K562 (cell line): ENCODE measurements at regions not wholly inside any gene's neighbourhood (a gene's known extent, or its start where the extent isn't known, plus 50 kb on each side); places are given as distances from the start of the nearest gene placed in this dataset.

Source experiments
- ATAC-seq: fragments of 200-7000 bp; cut with Tn5 transposase; 3 replicates; pipeline ENCODE4 v1.9.1; 2020; ENCODE audit warnings: moderate library complexity
- BruUV-seq: library from RNA; stranded (reverse); fragments of 400-500 nt; replicated peaks from 2 replicates; lab custom pipeline; 2021; lab: Mats Ljungman, UMichigan
- CTCF ChIA-PET: fragments of 300-600 bp; formaldehyde crosslinking; extraction: SDS; loops from one replicate; lab custom pipeline; 2021; ENCODE audit warnings: low intra/inter-chr PET ratio; lab: Yijun Ruan, JAX
- POLR2A ChIA-PET: fragments of 300-600, 350-650 bp; sonication (Branson Sonifier 250); formaldehyde crosslinking; extraction: SDS; loops from one replicate; lab custom pipeline; 2021; ENCODE audit warnings: antibody characterized with exemption, inconsistent platforms; lab: Yijun Ruan, JAX
- DNase-seq, 4 experiments: peaks; one replicate each; pipeline versions ENCODE4 v3.0.0 to v3.0.0-alpha.2; 2011 to 2018; ENCODE audit warnings: low spot score in 3 of 4, mixed read lengths in 3 of 4; ENCODE audit errors: extremely low read depth in 1 of 4
- FAIRE-seq: peaks from 2 replicates; lab custom pipeline; 2011; peaks lifted over from hg19 to GRCh38; lab: Jason Lieb, UNC
- H2AFZ ChIP-seq: 2 replicates; pipeline ENCODE4 v1.6.0; 2011; ENCODE audit warnings: low read depth, low read length, control low read depth, inconsistent platforms
- H3K27ac ChIP-seq: fragments of 200-600 bp; 3 replicates; pipeline ENCODE4 v1.8.0; 2011; ENCODE audit warnings: low read depth, mild to moderate bottlenecking, control low read depth, inconsistent platforms, low read length, moderate library complexity, mixed read lengths; ENCODE audit errors: extremely low read depth
- H3K27me3 ChIP-seq, 2 experiments: fragments of 300-600 bp in 1 of 2; 2 replicates in 1 of 2; 3 replicates in 1 of 2; pipeline versions ENCODE4 v1.6.0 to v1.8.0; 2011; ENCODE audit warnings: inconsistent platforms in 2 of 2, low read length in 2 of 2, mild to moderate bottlenecking in 1 of 2, mixed read lengths in 1 of 2, moderate library complexity in 1 of 2; ENCODE audit not compliant: control insufficient read depth in 2 of 2, insufficient read depth in 2 of 2
- H3K36me3 ChIP-seq: fragments of 300-600 bp; 3 replicates; pipeline ENCODE4 v1.8.0; 2011; ENCODE audit warnings: mild to moderate bottlenecking, low read length, inconsistent platforms; ENCODE audit not compliant: control insufficient read depth, insufficient read depth
- H3K4me1 ChIP-seq, 2 experiments: fragments of 200-600 bp in 1 of 2; replicated peaks in 1 of 2; 2 replicates in 1 of 2; 3 replicates in 1 of 2; pipeline versions ENCODE4 v1.5.1 to v1.8.0; 2011; ENCODE audit warnings: inconsistent platforms in 2 of 2, low read length in 2 of 2, mild to moderate bottlenecking in 1 of 2, mixed read lengths in 1 of 2, moderate library complexity in 1 of 2; ENCODE audit not compliant: control insufficient read depth in 2 of 2, insufficient read depth in 2 of 2
- H3K4me2 ChIP-seq: 2 replicates; pipeline ENCODE4 v1.6.1; 2011; ENCODE audit warnings: low read length, control low read depth, inconsistent platforms, mixed read lengths; ENCODE audit not compliant: insufficient read depth
- H3K4me3 ChIP-seq: fragments of 200-600 bp; sonication (generic), shearing (Covaris generic); 2 replicates; pipeline ENCODE4 v1.5.1; 2016; ENCODE audit warnings: control low read depth, inconsistent platforms
- H3K79me2 ChIP-seq: fragments of 200-600 bp; 3 replicates; pipeline ENCODE4 v1.8.0; 2011; ENCODE audit warnings: low read length, inconsistent platforms; ENCODE audit not compliant: control insufficient read depth, insufficient read depth
- H3K9ac ChIP-seq, 2 experiments: 2 replicates each; pipeline versions ENCODE4 v1.6.0 to v1.6.1; 2011; ENCODE audit warnings: low read depth in 2 of 2, low read length in 2 of 2, control low read depth in 1 of 2, inconsistent platforms in 1 of 2, mild to moderate bottlenecking in 1 of 2, mixed read lengths in 1 of 2; ENCODE audit not compliant: insufficient read depth in 1 of 2
- H3K9me1 ChIP-seq: one replicate; pipeline ENCODE4 v1.6.0; 2011; ENCODE audit warnings: inconsistent platforms, mild to moderate bottlenecking, low read length, moderate library complexity; ENCODE audit not compliant: control insufficient read depth, insufficient read depth
- H3K9me3 ChIP-seq: replicated peaks from 2 replicates; pipeline ENCODE4 v1.5.1; 2011; ENCODE audit warnings: low read depth, low read length, inconsistent platforms; ENCODE audit not compliant: control insufficient read depth, insufficient read depth
- H4K20me1 ChIP-seq: replicated peaks from 2 replicates; pipeline ENCODE4 v1.6.1; 2011; ENCODE audit warnings: low read length, inconsistent platforms, mixed read lengths; ENCODE audit not compliant: control insufficient read depth, insufficient read depth
- JUND ChIP-seq, 2 experiments: IDR thresholded peaks; 2 replicates in 1 of 2; 3 replicates in 1 of 2; pipeline ENCODE4 v1.6.1; 2011; ENCODE audit warnings: borderline replicate concordance in 2 of 2, low read depth in 2 of 2, low read length in 2 of 2, improper control_type of control experiment in 1 of 2, missing biosample characterization in 1 of 2, missing genetic modification characterization in 1 of 2, missing genetic modification reagents in 1 of 2
- KDM2B ChIP-seq: fragments of 250-450 bp; sonication (Bioruptor Pico); IDR thresholded peaks from 2 replicates; pipeline ENCODE4 v1.8.0; 2021; ENCODE audit warnings: mild to moderate bottlenecking, moderate library complexity
- MEF2A ChIP-seq: IDR thresholded peaks from 2 replicates; pipeline ENCODE4 v1.6.1; 2011; ENCODE audit warnings: low read depth, mild to moderate bottlenecking, low read length, moderate library complexity; ENCODE audit not compliant: control insufficient read depth
- RB1 ChIP-seq: fragments of 450-650 bp; IDR thresholded peaks from 2 replicates; pipeline ENCODE4 v1.6.1; 2017; ENCODE audit warnings: low read depth, mild to moderate bottlenecking
- SUPT5H ChIP-seq: fragments of 450-650 bp; IDR thresholded peaks from 2 replicates; pipeline ENCODE4 v1.6.1; 2016
- THAP12 ChIP-seq: fragments of 250-450 bp; sonication (Bioruptor Pico); IDR thresholded peaks from 2 replicates; pipeline ENCODE4 v1.9.0; 2021; ENCODE audit warnings: mild to moderate bottlenecking, inconsistent platforms
- U2AF2 ChIP-seq: fragments of 200-400 bp; formaldehyde crosslinking; optimal IDR thresholded peaks from 2 replicates; pipeline ENCODE3; 2017; ENCODE audit warnings: low read depth, mild to moderate bottlenecking, low read length
- XRCC3 ChIP-seq: fragments of 450-650 bp; IDR thresholded peaks from 2 replicates; pipeline ENCODE4 v1.6.1; 2017; ENCODE audit warnings: mild to moderate bottlenecking, moderate library complexity
- ZNF644 ChIP-seq: fragments of 200-800 bp; sonication (Bioruptor generic); IDR thresholded peaks from 2 replicates; pipeline ENCODE4 v1.6.1; 2016; ENCODE audit warnings: low read depth, missing genetic modification characterization, missing compliant biosample characterization
- ZNF77 ChIP-seq: fragments of 250-450 bp; sonication (Bioruptor Pico); IDR thresholded peaks from 2 replicates; pipeline ENCODE4 v1.5.0; 2020
- ZNF830 ChIP-seq: fragments of 250-450 bp; sonication (Bioruptor Pico); IDR thresholded peaks from 2 replicates; pipeline ENCODE4 v1.5.0; 2021; ENCODE audit warnings: mild to moderate bottlenecking
- WGBS: fragments of 100-300 bp; shearing (Covaris generic); methylation state at CpG from one replicate; pipeline ENCODE4 v1.1.6; 2016; ENCODE audit warnings: low coverage, mixed read lengths; ENCODE audit not compliant: insufficient coverage; ENCODE audit errors: missing lambda C conversion rate; 5-methylcytosine and 5-hydroxymethylcytosine counted together
- in situ Hi-C: fragments of 300-500 bp; cut with MboI; formaldehyde crosslinking; loops from 4 replicates; pipeline ENCODE4 v1.15.0; 2018; ENCODE audit warnings: inconsistent platforms, mixed read lengths
- intact Hi-C: fragments of 100-400 bp; cut with micrococcal nuclease; formaldehyde crosslinking; loops from 2 replicates; pipeline ENCODE4 v1.14.2; 2022

GRCh38 chr2:234684466-234684865 lies 187.6 kb upstream of the ARL4C start:
- 0% methylated on average over 1 of the region's 1 CpG for WGBS
- Histone ChIP-seq H4K20me1 (no peaks in the 10 kb centered on the region), H3K9ac (no peak overlapping the region), H3K27ac (no peak overlapping the region), H3K79me2 (no peaks in the 10 kb centered on the region), H3K36me3 (no peaks in the 10 kb centered on the region)
- BruUV-seq: no TSS peak
- in situ Hi-C loops: no loop called here
- CTCF ChIA-PET: no interaction called here
- ATAC-seq (no peak), FAIRE-seq (no peak)
- TF ChIP-seq ZNF644 (tag) (no peak), KDM2B (CRISPR knock-in tag) (no peak), ZNF77 (no peak), RB1 (no peak), MEF2A (no peak), THAP12 (CRISPR knock-in tag) (no peak), ZNF830 (CRISPR knock-in tag) (no peak), JUND (IDR thresholded peaks at IDR 0.05; ENCODE audit: borderline replicate concordance, low read depth, low read length) (no peak), JUND (tag; IDR thresholded peaks at IDR 0.05; ENCODE audit: borderline replicate concordance, low read depth, low read length) (no peak), SUPT5H (no peak), XRCC3 (no peak), U2AF2 (no peak)
- TF ChIP-seq, all 486 proteins: peak for 0
- Histone ChIP-seq H3K9me3 (no peaks in the 10 kb centered on the region), H3K4me2 (no peak overlapping the region), H3K9me1 (no peaks in the 10 kb centered on the region), H3K4me3 (no peak overlapping the region), H3K27me3 (no peaks in the 10 kb centered on the region; a peak in 1 of 5 replicates), H3K4me1 (no peaks in the 10 kb centered on the region), H2AFZ (no peak overlapping the region)
- intact Hi-C loops: no loop called here
- no peak for DNase-seq
- POLR2A ChIA-PET: no interaction called here
